ENCODE measurements at regions not wholly inside any gene's neighbourhood (a gene's known extent, or its start where the extent isn't known, plus 50 kb on each side); places are given as distances from the start of the nearest gene placed in this dataset.

- Histone ChIP-seq H3K27me3 (no peaks in the 10 kb centered on the region), H3K27ac (no peak overlapping the region), H3K36me3 (no peaks in the 10 kb centered on the region), H3K4me3 (no peak overlapping the region), H3K9me3 (peaks cover 0 to 4% of the 10 kb centered on the region in 2 donors), H3K4me1 (no peaks in the 10 kb centered on the region)
- TF ChIP-seq CTCF (IDR thresholded peaks at IDR 0.05), result no peak
- intact Hi-C loops (cut with DNase I), result no loop called here
- no peak for ATAC-seq
- DNase-seq, result no peak
These were observed 288.0 kb upstream of the TMTC4 start for GRCh38 chr13:100962585-100962984.

GRCh38 chr13:100961186-100961585 lies 286.6 kb upstream of the TMTC4 start:
- Histone ChIP-seq H3K4me1 (no peaks in the 10 kb centered on the region), H3K9me3 (peaks cover 0 to 4% of the 10 kb centered on the region in 2 donors), H3K4me3 (no peak overlapping the region), H3K36me3 (no peaks in the 10 kb centered on the region), H3K27ac (no peak overlapping the region), H3K27me3 (no peaks in the 10 kb centered on the region)
- ATAC-seq, result no peak
- DNase-seq, result no peak
- intact Hi-C loops (cut with DNase I), result no loop called here
- TF ChIP-seq CTCF (IDR thresholded peaks at IDR 0.05), result no peak

- H3K9me3 ChIP-seq, result peaks cover 0 to 4% of the 10 kb centered on the region in 2 donors
- DNase-seq, result no peak
- no peaks in the 10 kb centered on the region for H3K27me3 ChIP-seq
These were observed 284.2 kb upstream of the TMTC4 start for GRCh38 chr13:100958831-100959230.

DNA sequence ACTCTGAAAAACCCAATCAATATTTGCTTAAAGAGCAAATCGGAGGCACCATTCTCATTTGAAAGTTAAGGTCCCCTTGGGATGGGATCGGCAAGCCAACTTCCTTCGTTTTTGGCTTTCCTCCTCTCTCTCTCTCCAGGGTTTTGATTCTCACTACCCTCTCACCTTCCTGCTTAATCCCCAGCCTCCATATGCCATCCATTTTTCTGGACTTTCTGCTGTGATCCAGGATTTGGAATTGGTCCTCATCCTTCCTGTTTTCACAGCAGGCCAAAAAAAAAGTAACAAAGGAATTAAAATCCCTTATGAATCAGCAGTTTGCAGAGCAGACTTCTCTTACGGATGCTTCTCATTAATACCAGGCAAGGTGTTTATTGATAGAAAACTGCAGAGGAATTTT lies 283.1 kb upstream of the TMTC4 start:
- no peak for TF ChIP-seq CTCF (IDR thresholded peaks at IDR 0.05)
- Histone ChIP-seq H3K9me3 (no peaks in the 10 kb centered on the region), H3K27ac (no peak overlapping the region), H3K4me3 (no peak overlapping the region), H3K27me3 (no peaks in the 10 kb centered on the region), H3K36me3 (no peaks in the 10 kb centered on the region), H3K4me1 (no peaks in the 10 kb centered on the region)
- ATAC-seq (no peak), DNase-seq (no peak)
- intact Hi-C loops (cut with DNase I), result no loop called here

More at GRCh38 chr13:100958831-100959230, 284.2 kb upstream of the TMTC4 start:
- intact Hi-C loops (cut with DNase I), result no loop called here
- Histone ChIP-seq H3K4me3 (no peak overlapping the region), H3K27ac (no peak overlapping the region), H3K36me3 (no peaks in the 10 kb centered on the region), H3K4me1 (no peaks in the 10 kb centered on the region)
- no peak for ATAC-seq
- TF ChIP-seq CTCF (IDR thresholded peaks at IDR 0.05), result no peak

DNA sequence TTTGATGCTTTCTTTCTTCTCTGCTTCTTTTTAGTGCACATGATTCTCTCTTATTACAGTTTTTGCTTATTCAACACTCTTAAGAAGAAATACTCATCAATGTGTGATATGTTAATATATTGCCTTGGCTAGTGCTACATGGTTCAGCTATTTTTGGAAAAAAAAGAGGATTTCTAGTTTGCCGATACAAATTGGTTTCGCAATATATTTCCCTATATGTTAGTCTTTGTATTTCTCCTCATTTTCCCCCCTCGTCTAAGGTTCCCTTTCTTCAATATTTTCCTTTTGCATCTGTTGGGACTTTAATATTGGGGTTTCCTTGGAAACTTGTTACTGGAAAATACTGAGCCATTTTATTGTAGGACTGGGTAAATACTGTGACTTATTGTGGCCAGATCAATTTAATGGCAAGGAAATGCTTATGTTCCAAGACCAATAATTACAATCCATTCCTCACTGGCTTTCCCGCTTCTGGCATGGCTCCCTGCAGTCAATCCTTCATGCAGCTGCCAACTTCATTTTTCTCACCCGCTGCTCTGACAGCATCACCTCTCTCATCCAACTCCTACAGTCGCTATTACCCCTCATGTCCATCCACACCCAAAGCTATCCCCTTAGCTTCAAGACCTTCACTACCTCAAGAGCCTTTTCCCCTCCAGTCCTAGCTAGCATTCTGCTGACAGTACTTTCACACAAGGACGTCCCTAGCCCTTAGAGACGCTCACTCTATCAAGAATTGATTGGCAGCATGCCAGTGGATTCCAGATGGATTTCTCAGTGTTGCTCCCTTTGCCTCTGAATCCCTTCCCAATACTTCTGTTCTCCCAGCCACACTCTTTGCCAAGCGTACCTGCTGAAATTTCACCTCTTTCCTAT lies 280.1 kb upstream of the TMTC4 start:
- no peak overlapping the region for H3K4me3 ChIP-seq
- no peak overlapping the region for H3K27ac ChIP-seq
- no peaks in the 10 kb centered on the region for H3K4me1 ChIP-seq
- ATAC-seq, result no peak
- intact Hi-C loops (cut with DNase I), result no loop called here
- peaks cover 0 to 3% of the 10 kb centered on the region in 2 donors for H3K9me3 ChIP-seq
- H3K36me3 ChIP-seq, result no peaks in the 10 kb centered on the region
- TF ChIP-seq CTCF (IDR thresholded peaks at IDR 0.05), result no peak
- H3K27me3 ChIP-seq, result no peaks in the 10 kb centered on the region
- no peak for DNase-seq

Measured in left lung (tissue), 4 donors.